ENCODE measurements at regions not wholly inside any gene's neighbourhood (a gene's known extent, or its start where the extent isn't known, plus 50 kb on each side); places are given as distances from the start of the nearest gene placed in this dataset.

DNA sequence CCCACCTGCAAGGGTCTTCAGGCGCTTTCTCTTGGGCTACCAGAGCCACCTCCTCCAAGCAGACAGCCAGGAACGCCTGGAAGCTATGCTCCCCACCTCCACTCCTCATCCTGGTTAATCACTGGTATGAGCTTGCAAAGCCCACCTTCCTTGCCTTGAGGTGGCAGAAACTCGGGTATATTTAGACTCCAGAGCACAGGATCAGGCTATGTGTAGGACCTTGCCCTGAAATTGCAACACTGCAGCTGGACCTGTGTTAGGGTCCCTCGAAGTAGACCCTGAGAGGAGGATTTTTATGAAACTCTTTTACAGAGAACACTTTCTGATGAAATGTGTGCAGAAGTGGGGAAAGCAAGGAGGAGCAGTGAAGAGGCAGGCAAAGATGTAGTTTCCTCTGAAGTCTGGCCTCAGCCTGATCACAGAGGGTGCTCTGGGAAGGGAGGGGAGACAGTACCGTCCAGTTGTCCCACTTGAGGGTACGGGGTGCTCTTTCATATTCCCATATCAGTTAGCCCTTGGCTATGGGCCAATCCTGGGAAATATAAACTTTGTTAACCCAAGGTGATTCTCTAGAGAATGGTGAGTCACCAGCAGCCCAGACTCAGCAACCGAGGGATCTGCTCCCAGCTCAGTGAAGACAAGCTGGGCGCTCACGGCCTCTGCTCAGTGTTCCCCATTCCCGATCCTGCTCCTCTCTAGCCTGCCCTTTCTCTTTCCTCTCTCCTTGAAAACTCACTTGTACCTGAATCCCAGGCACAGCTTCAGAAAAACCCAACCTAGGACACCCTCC lies 157.9 kb downstream of the UQCRFS1 start:
- dilution Hi-C loops (cut with MboI; ENCODE audit: extremely low pct_ligation_motif_present, low sequenced_read_pairs) = no loop called here
- POLR2A ChIA-PET = no interaction called here
- Histone ChIP-seq H3K4me2 (ENCODE audit: insufficient read depth, low read length) (no peak overlapping the region), H3K27ac (ENCODE audit: insufficient read depth, low read depth, low read length) (no peak overlapping the region), H3K4me3 (replicated peaks in 1 of 3; ENCODE audit: insufficient read depth in 1 of 3, low read depth in 1 of 3, low read length in 3 of 3) (no peak overlapping the region), H3K9ac (replicated peaks; ENCODE audit: extremely low read depth, insufficient read depth, low read length) (no peak overlapping the region), H3K27me3 (ENCODE audit: control insufficient read depth in 2 of 2, insufficient read depth in 2 of 2, low read length in 2 of 2) (no peaks in the 10 kb centered on the region), H3K79me2 (ENCODE audit: control insufficient read depth, insufficient read depth, low read length) (no peaks in the 10 kb centered on the region), H3K9me1 (replicated peaks; ENCODE audit: control insufficient read depth, extremely low read depth, insufficient read depth, low read length) (no peaks in the 10 kb centered on the region), H3K4me1 (ENCODE audit: control insufficient read depth, extremely low read depth, insufficient read depth, low read length) (no peaks in the 10 kb centered on the region), H3K9me3 (replicated peaks; ENCODE audit: control insufficient read depth, insufficient read depth, low read length) (peaks cover 3% of the 10 kb centered on the region), H3K36me3 (ENCODE audit: control insufficient read depth in 2 of 2, extremely low read depth in 1 of 2, insufficient read depth in 2 of 2, low read length in 2 of 2) (no peaks in the 10 kb centered on the region), H4K20me1 (replicated peaks; ENCODE audit: control insufficient read depth, extremely low read depth, insufficient read depth, low read length) (no peaks in the 10 kb centered on the region), H2AFZ (ENCODE audit: low read depth, low read length) (no peak overlapping the region)
- no TSS peak for BruUV-seq (replicated peaks)
- no peak for TF ChIP-seq GATA2 (IDR thresholded peaks at IDR 0.05; ENCODE audit: insufficient read depth, insufficient read length, low read depth, low read length)
- TF ChIP-seq MYC (IDR thresholded peaks at IDR 0.05; ENCODE audit: low read depth, low read length) = no peak
- TF ChIP-seq, protein P1, sequence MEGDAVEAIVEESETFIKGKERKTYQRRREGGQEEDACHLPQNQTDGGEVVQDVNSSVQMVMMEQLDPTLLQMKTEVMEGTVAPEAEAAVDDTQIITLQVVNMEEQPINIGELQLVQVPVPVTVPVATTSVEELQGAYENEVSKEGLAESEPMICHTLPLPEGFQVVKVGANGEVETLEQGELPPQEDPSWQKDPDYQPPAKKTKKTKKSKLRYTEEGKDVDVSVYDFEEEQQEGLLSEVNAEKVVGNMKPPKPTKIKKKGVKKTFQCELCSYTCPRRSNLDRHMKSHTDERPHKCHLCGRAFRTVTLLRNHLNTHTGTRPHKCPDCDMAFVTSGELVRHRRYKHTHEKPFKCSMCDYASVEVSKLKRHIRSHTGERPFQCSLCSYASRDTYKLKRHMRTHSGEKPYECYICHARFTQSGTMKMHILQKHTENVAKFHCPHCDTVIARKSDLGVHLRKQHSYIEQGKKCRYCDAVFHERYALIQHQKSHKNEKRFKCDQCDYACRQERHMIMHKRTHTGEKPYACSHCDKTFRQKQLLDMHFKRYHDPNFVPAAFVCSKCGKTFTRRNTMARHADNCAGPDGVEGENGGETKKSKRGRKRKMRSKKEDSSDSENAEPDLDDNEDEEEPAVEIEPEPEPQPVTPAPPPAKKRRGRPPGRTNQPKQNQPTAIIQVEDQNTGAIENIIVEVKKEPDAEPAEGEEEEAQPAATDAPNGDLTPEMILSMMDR (IDR thresholded peaks at IDR 0.05; ENCODE audit: extremely low read depth in 1 of 2, insufficient read depth in 1 of 2, low read depth in 1 of 2, low read length in 2 of 2) = no peak
- TF ChIP-seq JUN (IDR thresholded peaks at IDR 0.05; ENCODE audit: borderline replicate concordance, insufficient read depth, insufficient read length, low read depth) = no peak
- TF ChIP-seq FOS (IDR thresholded peaks at IDR 0.05; ENCODE audit: borderline replicate concordance, insufficient read depth, low read length) = no peak
- TF ChIP-seq EZH2 (IDR thresholded peaks at IDR 0.05; ENCODE audit: borderline replicate concordance, low read depth, low read length, severe bottlenecking) = no peak
- no peak for DNase-seq (ENCODE audit: low read depth, low spot score)
- FAIRE-seq = no peak
- CTCF ChIA-PET = no interaction called here
- intact Hi-C loops (cut with micrococcal nuclease) = no loop called here

All from endothelial cell of umbilical vein (primary cell).